Panc1 (cell line): ENCODE measurements at regions not wholly inside any gene's neighbourhood (a gene's known extent, or its start where the extent isn't known, plus 50 kb on each side); places are given as distances from the start of the nearest gene placed in this dataset.

Experiments
- CTCF ChIP-seq: fragments of 450-650 bp; IDR thresholded peaks from 2 replicates; pipeline ENCODE4 v1.5.1; 2017; ENCODE audit warnings: mild to moderate bottlenecking
- POLR2AphosphoS5 ChIP-seq: IDR thresholded peaks from 2 replicates; pipeline ENCODE4 v1.6.1; 2012; ENCODE audit warnings: mild to moderate bottlenecking, low read depth, low read length, moderate library complexity
- SIN3A ChIP-seq: IDR thresholded peaks from 2 replicates; pipeline ENCODE4 v1.6.1; 2012; ENCODE audit warnings: low read depth, mild to moderate bottlenecking, low read length, moderate library complexity, borderline replicate concordance; ENCODE audit not compliant: insufficient read depth

- TF ChIP-seq CTCF (no peak), POLR2AphosphoS5 (no peak), SIN3A (no peak)
These were observed 374.1 kb downstream of the FAT4 start for GRCh38 chr4:125688841-125689240.
